Loucy (cell line): ENCODE measurements at regions not wholly inside any gene's neighbourhood (a gene's known extent, or its start where the extent isn't known, plus 50 kb on each side); places are given as distances from the start of the nearest gene placed in this dataset.

ENCODE experiments used
- EZH2phosphoT487 ChIP-seq: fragments of 200-600 bp; IDR thresholded peaks from 2 replicates; pipeline ENCODE4 v1.6.1; 2018; ENCODE audit warnings: antibody characterized with exemption, mild to moderate bottlenecking, moderate library complexity, borderline replicate concordance
- TF ChIP-seq, protein P1 (sequence below): fragments of 200-600 bp; sonication (generic); conservative IDR thresholded peaks from 2 replicates; pipeline ENCODE4 v1.5.1; 2014; ENCODE audit warnings: mild to moderate bottlenecking, antibody characterized with exemption, low read length

DNA sequence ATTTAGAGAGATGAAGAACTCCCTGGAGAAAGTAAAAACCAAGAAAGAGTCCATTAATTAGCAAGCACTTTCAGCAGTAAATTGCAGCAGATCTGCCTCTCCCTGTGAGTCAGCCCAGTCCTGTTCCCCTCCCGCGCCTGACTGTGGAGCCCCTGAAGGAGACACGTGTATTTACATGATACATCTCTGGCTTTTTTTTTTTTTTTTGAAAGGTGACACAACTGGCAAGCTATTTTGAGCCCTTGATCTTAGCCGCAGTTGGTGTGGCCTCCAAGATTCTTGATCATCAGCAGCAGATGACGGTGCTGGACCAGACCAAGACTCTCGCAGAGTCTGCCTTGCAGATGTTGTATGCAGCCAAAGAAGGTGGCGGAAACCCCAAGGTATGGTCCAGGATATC, 271.8 kb upstream of the TPM1 start:
- TF ChIP-seq, protein P1, sequence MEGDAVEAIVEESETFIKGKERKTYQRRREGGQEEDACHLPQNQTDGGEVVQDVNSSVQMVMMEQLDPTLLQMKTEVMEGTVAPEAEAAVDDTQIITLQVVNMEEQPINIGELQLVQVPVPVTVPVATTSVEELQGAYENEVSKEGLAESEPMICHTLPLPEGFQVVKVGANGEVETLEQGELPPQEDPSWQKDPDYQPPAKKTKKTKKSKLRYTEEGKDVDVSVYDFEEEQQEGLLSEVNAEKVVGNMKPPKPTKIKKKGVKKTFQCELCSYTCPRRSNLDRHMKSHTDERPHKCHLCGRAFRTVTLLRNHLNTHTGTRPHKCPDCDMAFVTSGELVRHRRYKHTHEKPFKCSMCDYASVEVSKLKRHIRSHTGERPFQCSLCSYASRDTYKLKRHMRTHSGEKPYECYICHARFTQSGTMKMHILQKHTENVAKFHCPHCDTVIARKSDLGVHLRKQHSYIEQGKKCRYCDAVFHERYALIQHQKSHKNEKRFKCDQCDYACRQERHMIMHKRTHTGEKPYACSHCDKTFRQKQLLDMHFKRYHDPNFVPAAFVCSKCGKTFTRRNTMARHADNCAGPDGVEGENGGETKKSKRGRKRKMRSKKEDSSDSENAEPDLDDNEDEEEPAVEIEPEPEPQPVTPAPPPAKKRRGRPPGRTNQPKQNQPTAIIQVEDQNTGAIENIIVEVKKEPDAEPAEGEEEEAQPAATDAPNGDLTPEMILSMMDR = no peak
- no peak for TF ChIP-seq EZH2phosphoT487
